OCI-LY7 (cell line): ENCODE measurements at regions not wholly inside any gene's neighbourhood (a gene's known extent, or its start where the extent isn't known, plus 50 kb on each side); places are given as distances from the start of the nearest gene placed in this dataset.

Source experiments
- EZH2phosphoT487 ChIP-seq: fragments of 200-600 bp; sonication (generic); IDR thresholded peaks from 2 replicates; pipeline ENCODE4 v1.6.1; 2018; ENCODE audit warnings: low read depth, borderline replicate concordance, mild to moderate bottlenecking, mixed run types, antibody characterized with exemption, low read length, moderate library complexity, mixed read lengths
- TF ChIP-seq, protein P1 (sequence below): fragments of 200-600 bp; sonication (generic); conservative IDR thresholded peaks from 2 replicates; pipeline ENCODE4 v1.5.1; 2014; ENCODE audit warnings: mild to moderate bottlenecking, antibody characterized with exemption, low read length, moderate library complexity, mixed read lengths

DNA sequence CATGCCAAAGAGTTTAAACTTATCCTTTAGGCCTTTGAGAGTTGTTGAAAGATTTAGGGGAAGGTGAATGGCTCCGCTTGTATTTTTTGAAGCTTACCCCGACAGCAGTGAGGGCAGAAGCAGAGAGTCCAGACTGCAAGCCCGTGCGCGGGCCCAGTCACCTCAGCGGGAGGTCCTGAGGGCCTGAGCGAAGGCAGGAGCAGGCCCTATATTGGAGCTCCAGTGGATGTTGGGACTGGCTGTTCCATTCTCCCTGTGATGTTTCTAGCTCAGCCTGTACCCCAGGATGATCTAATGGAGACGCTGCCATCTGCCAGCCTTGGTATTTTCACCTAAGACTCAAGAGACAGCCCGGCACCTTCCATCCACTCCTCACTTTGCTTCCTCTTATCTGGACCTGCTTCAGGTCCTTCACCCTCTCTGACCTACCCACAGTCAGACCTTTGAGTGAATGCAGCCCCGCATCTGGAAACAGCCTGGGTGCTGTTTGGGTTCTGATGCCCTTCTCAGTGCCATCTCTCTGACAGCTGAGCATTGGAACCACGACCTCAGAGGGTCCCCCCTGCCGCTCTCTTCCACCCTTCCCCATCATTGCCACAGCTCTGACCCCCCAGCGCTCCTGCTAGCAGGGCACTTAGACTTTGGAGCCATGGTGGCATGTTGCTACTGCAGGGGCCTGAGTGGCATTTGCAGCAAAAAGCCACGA lies 628.2 kb upstream of the CADM1 start:
- TF ChIP-seq, protein P1, sequence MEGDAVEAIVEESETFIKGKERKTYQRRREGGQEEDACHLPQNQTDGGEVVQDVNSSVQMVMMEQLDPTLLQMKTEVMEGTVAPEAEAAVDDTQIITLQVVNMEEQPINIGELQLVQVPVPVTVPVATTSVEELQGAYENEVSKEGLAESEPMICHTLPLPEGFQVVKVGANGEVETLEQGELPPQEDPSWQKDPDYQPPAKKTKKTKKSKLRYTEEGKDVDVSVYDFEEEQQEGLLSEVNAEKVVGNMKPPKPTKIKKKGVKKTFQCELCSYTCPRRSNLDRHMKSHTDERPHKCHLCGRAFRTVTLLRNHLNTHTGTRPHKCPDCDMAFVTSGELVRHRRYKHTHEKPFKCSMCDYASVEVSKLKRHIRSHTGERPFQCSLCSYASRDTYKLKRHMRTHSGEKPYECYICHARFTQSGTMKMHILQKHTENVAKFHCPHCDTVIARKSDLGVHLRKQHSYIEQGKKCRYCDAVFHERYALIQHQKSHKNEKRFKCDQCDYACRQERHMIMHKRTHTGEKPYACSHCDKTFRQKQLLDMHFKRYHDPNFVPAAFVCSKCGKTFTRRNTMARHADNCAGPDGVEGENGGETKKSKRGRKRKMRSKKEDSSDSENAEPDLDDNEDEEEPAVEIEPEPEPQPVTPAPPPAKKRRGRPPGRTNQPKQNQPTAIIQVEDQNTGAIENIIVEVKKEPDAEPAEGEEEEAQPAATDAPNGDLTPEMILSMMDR = no peak
- TF ChIP-seq EZH2phosphoT487 = no peak
